H1 (cell line): ENCODE measurements at regions not wholly inside any gene's neighbourhood (a gene's known extent, or its start where the extent isn't known, plus 50 kb on each side); places are given as distances from the start of the nearest gene placed in this dataset.

Experiments
- CTCF ChIA-PET: fragments of 300-600 bp; sonication (Branson Sonifier 250); formaldehyde crosslinking; loops from one replicate; lab custom pipeline; 2021; ENCODE audit not compliant: partially characterized antibody; lab: Charles Lee
- POLR2A ChIA-PET: fragments of 300-600 bp; sonication (Branson Sonifier 250); formaldehyde crosslinking; loops from one replicate; lab custom pipeline; 2021; ENCODE audit warnings: inconsistent platforms; ENCODE audit not compliant: partially characterized antibody; lab: Charles Lee
- DNase-seq, 2 experiments: peaks; one replicate each; pipeline versions ENCODE4 v3.0.0 to v3.0.0-alpha.2; 2010 to 2022; ENCODE audit warnings: low spot score in 2 of 2, low read depth in 1 of 2, mixed read lengths in 1 of 2
- FAIRE-seq: peaks from 2 replicates; lab custom pipeline; 2011; peaks lifted over from hg19 to GRCh38; lab: Jason Lieb, UNC
- H2AFZ ChIP-seq: 2 replicates; pipeline ENCODE4 v1.8.1; 2012; ENCODE audit warnings: low read length, inconsistent platforms
- H2AK5ac ChIP-seq: 2 replicates; pipeline ENCODE4 v1.6.1; 2013; ENCODE audit warnings: low read depth, low read length
- H2BK120ac ChIP-seq: replicated peaks from 2 replicates; pipeline ENCODE3; 2013; ENCODE audit warnings: low read depth, low read length, inconsistent platforms
- H2BK12ac ChIP-seq: 2 replicates; pipeline ENCODE4 v1.6.1; 2013; ENCODE audit warnings: low read depth, low read length
- H2BK15ac ChIP-seq: 2 replicates; pipeline ENCODE4 v1.6.1; 2013; ENCODE audit warnings: low read length
- H2BK20ac ChIP-seq: 2 replicates; pipeline ENCODE4 v1.6.1; 2013; ENCODE audit warnings: low read length
- H2BK5ac ChIP-seq: 2 replicates; pipeline ENCODE4 v1.6.1; 2013; ENCODE audit warnings: low read depth, low read length
- H3K14ac ChIP-seq: 2 replicates; pipeline ENCODE4 v1.6.1; 2013; ENCODE audit warnings: inconsistent platforms; ENCODE audit not compliant: insufficient read length
- H3K18ac ChIP-seq: 2 replicates; pipeline ENCODE4 v1.6.1; 2013; ENCODE audit warnings: low read length; ENCODE audit errors: extremely low read depth
- H3K23ac ChIP-seq: 2 replicates; pipeline ENCODE4 v1.6.1; 2013; ENCODE audit warnings: inconsistent platforms; ENCODE audit not compliant: insufficient read length
- H3K23me2 ChIP-seq: 2 replicates; pipeline ENCODE4 v1.6.1; 2013; ENCODE audit warnings: low read depth, low read length
- H3K27ac ChIP-seq: 2 replicates; pipeline ENCODE4 v1.6.1; 2011; ENCODE audit warnings: low read depth, low read length, inconsistent platforms
- H3K27me3 ChIP-seq, 4 experiments: replicated peaks in 1 of 4; 1 replicate in 1 of 4; 2 replicates in 3 of 4; pipeline versions ENCODE4 v1.6.1 to v1.8.1; 2011 to 2013; ENCODE audit warnings: low read length in 3 of 4, mild to moderate bottlenecking in 3 of 4, inconsistent platforms in 2 of 4, mixed read lengths in 2 of 4, moderate library complexity in 1 of 4; ENCODE audit not compliant: control insufficient read depth in 3 of 4, insufficient read depth in 3 of 4; ENCODE audit errors: extremely low read depth in 1 of 4
- H3K36me3 ChIP-seq, 4 experiments: 2 replicates each; pipeline versions ENCODE4 v1.6.1 to v1.8.1; 2011 to 2013; ENCODE audit warnings: mild to moderate bottlenecking in 4 of 4, low read length in 3 of 4, moderate library complexity in 2 of 4, control low read depth in 1 of 4, inconsistent platforms in 1 of 4; ENCODE audit not compliant: insufficient read depth in 4 of 4, control insufficient read depth in 2 of 4
- H3K4ac ChIP-seq: replicated peaks from 2 replicates; pipeline ENCODE3; 2013; ENCODE audit warnings: low read length, low read depth, mixed read lengths, inconsistent platforms; ENCODE audit not compliant: insufficient read length
- H3K4me1 ChIP-seq, 4 experiments: replicated peaks in 1 of 4; 1 replicate in 1 of 4; 2 replicates in 3 of 4; pipeline versions ENCODE4 v1.6.1 to v1.8.1; 2011 to 2013; ENCODE audit warnings: low read length in 3 of 4, inconsistent platforms in 2 of 4, mixed read lengths in 1 of 4; ENCODE audit not compliant: insufficient read depth in 4 of 4, control insufficient read depth in 3 of 4
- H3K4me2 ChIP-seq, 2 experiments: 2 replicates each; pipeline versions ENCODE4 v1.6.1 to v1.8.1; 2011 to 2013; ENCODE audit warnings: low read depth in 2 of 2, low read length in 2 of 2, control low read depth in 1 of 2, inconsistent platforms in 1 of 2, mild to moderate bottlenecking in 1 of 2; ENCODE audit not compliant: insufficient read depth in 1 of 2
- H3K4me3 ChIP-seq, 4 experiments: fragments of 200-600, 300-600 bp in 1 of 4; sonication (generic), shearing (Covaris generic), sonication (Bioruptor Twin) in 1 of 4; 2 replicates each; pipeline versions ENCODE4 v1.5.1 to v1.8.1; 2011 to 2016; ENCODE audit warnings: low read length in 4 of 4, low read depth in 3 of 4, control low read depth in 2 of 4, inconsistent platforms in 2 of 4, mild to moderate bottlenecking in 2 of 4, mixed read lengths in 1 of 4, moderate library complexity in 1 of 4; ENCODE audit not compliant: insufficient read depth in 2 of 4; ENCODE audit errors: extremely low read depth in 1 of 4
- H3K56ac ChIP-seq: replicated peaks from 2 replicates; pipeline ENCODE3; 2013; ENCODE audit warnings: low read depth, mild to moderate bottlenecking, mixed read lengths, low read length, inconsistent platforms; ENCODE audit not compliant: insufficient read length
- H3K79me1 ChIP-seq: 2 replicates; pipeline ENCODE4 v1.6.1; 2013; ENCODE audit warnings: low read depth, low read length, control low read depth
- H3K79me2 ChIP-seq, 2 experiments: 2 replicates each; pipeline versions ENCODE4 v1.6.1 to v1.8.1; 2012 to 2013; ENCODE audit warnings: low read length in 2 of 2, mild to moderate bottlenecking in 2 of 2, inconsistent platforms in 1 of 2; ENCODE audit not compliant: insufficient read depth in 2 of 2, control insufficient read depth in 1 of 2
- H3K9ac ChIP-seq, 4 experiments: replicated peaks in 1 of 4; 1 replicate in 1 of 4; 2 replicates in 3 of 4; pipeline versions ENCODE4 v1.6.1 to v1.8.1; 2011 to 2013; ENCODE audit warnings: low read depth in 3 of 4, low read length in 3 of 4, control low read depth in 2 of 4, mild to moderate bottlenecking in 2 of 4, moderate library complexity in 2 of 4, inconsistent platforms in 1 of 4; ENCODE audit errors: extremely low read depth in 1 of 4
- H3K9me3 ChIP-seq, 2 experiments: 2 replicates each; pipeline versions ENCODE4 v1.6.1 to v1.8.1; 2012 to 2013; ENCODE audit warnings: mild to moderate bottlenecking in 2 of 2, moderate library complexity in 2 of 2, control low read depth in 1 of 2, inconsistent platforms in 1 of 2, low read depth in 1 of 2, low read length in 1 of 2, mixed read lengths in 1 of 2; ENCODE audit not compliant: insufficient read depth in 2 of 2
- H4K20me1 ChIP-seq, 2 experiments: replicated peaks in 1 of 2; 2 replicates each; pipeline versions ENCODE3 to v1.8.1; 2011 to 2013; ENCODE audit warnings: inconsistent platforms in 2 of 2, low read length in 2 of 2, mild to moderate bottlenecking in 1 of 2; ENCODE audit not compliant: insufficient read depth in 2 of 2, control insufficient read depth in 1 of 2
- H4K5ac ChIP-seq: 2 replicates; pipeline ENCODE4 v1.6.1; 2013; ENCODE audit warnings: low read length, low read depth, mixed read lengths, inconsistent platforms; ENCODE audit not compliant: insufficient read length
- H4K8ac ChIP-seq: 2 replicates; pipeline ENCODE4 v1.8.0; 2013; ENCODE audit warnings: mild to moderate bottlenecking, moderate library complexity, low read length, inconsistent platforms; ENCODE audit not compliant: insufficient read depth; ENCODE audit errors: extremely low read depth
- H4K91ac ChIP-seq: replicated peaks from 2 replicates; pipeline ENCODE3; 2013; ENCODE audit warnings: low read length, mixed read lengths, inconsistent platforms; ENCODE audit not compliant: insufficient read length
- CREB1 ChIP-seq: IDR thresholded peaks from 2 replicates; pipeline ENCODE4 v1.6.1; 2012; ENCODE audit warnings: inconsistent platforms
- EP300 ChIP-seq, 2 experiments: IDR thresholded peaks; 1 replicate in 1 of 2; 2 replicates in 1 of 2; pipeline ENCODE4 v1.6.1; 2011 to 2012; ENCODE audit warnings: low read depth in 2 of 2, low read length in 2 of 2, mild to moderate bottlenecking in 2 of 2, borderline replicate concordance in 1 of 2, inconsistent platforms in 1 of 2, moderate library complexity in 1 of 2
- EZH2 ChIP-seq: fragments of 200-600 bp; sonication (generic); IDR thresholded peaks from 2 replicates; pipeline ENCODE4 v1.7.1; 2012; ENCODE audit warnings: low read depth, mild to moderate bottlenecking, moderate library complexity, low read length, inconsistent platforms; ENCODE audit not compliant: severe bottlenecking
- GABPA ChIP-seq: IDR thresholded peaks from 2 replicates; pipeline ENCODE4 v1.6.1; 2011; ENCODE audit warnings: mild to moderate bottlenecking, low read length, moderate library complexity, borderline replicate concordance; ENCODE audit not compliant: insufficient read depth
- HDAC2 ChIP-seq, 2 experiments: fragments of 300-600 bp in 1 of 2; sonication (generic) in 1 of 2; IDR thresholded peaks; 2 replicates each; pipeline ENCODE4 v1.6.1; 2011 to 2012; ENCODE audit warnings: low read depth in 2 of 2, low read length in 2 of 2, mild to moderate bottlenecking in 2 of 2, moderate library complexity in 2 of 2, borderline replicate concordance in 1 of 2, inconsistent platforms in 1 of 2
- JUN ChIP-seq: IDR thresholded peaks from 2 replicates; pipeline ENCODE4 v1.6.1; 2011; ENCODE audit warnings: low read depth, mild to moderate bottlenecking, improper control_type of control experiment, low read length
- MAFK ChIP-seq: IDR thresholded peaks from 2 replicates; pipeline ENCODE4 v1.6.1; 2012; ENCODE audit warnings: low read depth, mild to moderate bottlenecking, improper control_type of control experiment, low read length
- NANOG ChIP-seq: IDR thresholded peaks from 2 replicates; pipeline ENCODE4 v1.6.1; 2011; ENCODE audit warnings: low read length, low read depth, mild to moderate bottlenecking, inconsistent platforms; ENCODE audit not compliant: insufficient read depth, poor library complexity, severe bottlenecking
- POU5F1 ChIP-seq: IDR thresholded peaks from 2 replicates; pipeline ENCODE4 v1.6.1; 2011; ENCODE audit warnings: low read depth, mild to moderate bottlenecking, low read length, moderate library complexity
- RAD21 ChIP-seq, 2 experiments: IDR thresholded peaks in 1 of 2; conservative IDR thresholded peaks in 1 of 2; 2 replicates each; pipeline ENCODE4 v1.6.1; 2011; ENCODE audit warnings: low read depth in 2 of 2, low read length in 2 of 2, improper control_type of control experiment in 1 of 2, inconsistent platforms in 1 of 2, mild to moderate bottlenecking in 1 of 2, moderate library complexity in 1 of 2
- RBBP5 ChIP-seq: IDR thresholded peaks from 2 replicates; pipeline ENCODE4 v1.7.1; 2012; ENCODE audit warnings: low read depth, mild to moderate bottlenecking, inconsistent platforms, low read length, moderate library complexity, borderline replicate concordance
- SIN3A ChIP-seq, 2 experiments: IDR thresholded peaks in 1 of 2; conservative IDR thresholded peaks in 1 of 2; 2 replicates each; pipeline ENCODE4 v1.6.1; 2011 to 2012; ENCODE audit warnings: low read length in 2 of 2, improper control_type of control experiment in 1 of 2, low read depth in 1 of 2, mild to moderate bottlenecking in 1 of 2
- SP4 ChIP-seq: IDR thresholded peaks from 2 replicates; pipeline ENCODE4 v1.6.1; 2012; ENCODE audit warnings: low read length, inconsistent platforms
- TBP ChIP-seq: IDR thresholded peaks from 2 replicates; pipeline ENCODE4 v1.6.1; 2011; ENCODE audit warnings: low read depth, low read length, improper control_type of control experiment
- WGBS, 2 experiments: shearing (Covaris generic) in 1 of 2; methylation state at CpG; one replicate each; pipeline versions ENCODE4 v1.1.6 to v1.1.7; 2013 to 2015; ENCODE audit warnings: low lambda C conversion rate in 2 of 2, mixed read lengths in 2 of 2, inconsistent platforms in 1 of 2, low coverage in 1 of 2, missing lambda C conversion rate in 1 of 2; ENCODE audit not compliant: insufficient replicate concordance in 2 of 2, insufficient coverage in 1 of 2, insufficient read length in 1 of 2; ENCODE audit errors: extremely low coverage in 1 of 2, missing lambda C conversion rate in 1 of 2; 5-methylcytosine and 5-hydroxymethylcytosine counted together

DNA sequence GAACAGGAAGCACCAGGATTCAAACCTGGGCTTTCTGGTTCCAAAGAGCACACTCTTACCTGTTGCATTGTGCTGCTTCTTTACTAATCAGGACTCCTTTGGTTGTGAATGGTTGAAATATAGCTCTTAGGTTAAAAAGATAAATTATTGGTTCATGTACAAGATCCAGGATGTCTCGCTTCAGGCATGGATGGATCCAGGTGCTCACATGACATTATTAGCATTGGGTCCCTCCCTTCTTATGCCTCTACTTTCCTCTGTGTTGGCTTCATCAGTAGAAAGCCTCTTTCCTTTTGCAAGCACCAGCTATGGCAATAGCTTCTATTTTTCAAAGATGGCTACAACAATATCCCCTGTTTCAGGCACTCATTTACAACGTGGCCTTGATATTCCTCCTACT is 217.7 kb upstream of the SULF2 start:
- Histone ChIP-seq H3K9ac (no peak overlapping the region), H4K20me1 (no peaks in the 10 kb centered on the region), H3K4me3 (no peak overlapping the region), H3K14ac (no peak overlapping the region), H2BK5ac (no peak overlapping the region), H3K27me3 (no peaks in the 10 kb centered on the region), H3K4me1 (peaks cover 0 to 10% (median 0%) of the 10 kb centered on the region in 4 experiments; a peak in 2 of 7 replicates), H2AFZ (no peak overlapping the region), H3K23me2 (no peaks in the 10 kb centered on the region), H4K8ac (no peak overlapping the region), H3K4me2 (no peak overlapping the region), H3K27ac (no peak overlapping the region), H4K5ac (no peak overlapping the region), H3K79me2 (no peaks in the 10 kb centered on the region), H2BK20ac (no peak overlapping the region), H3K9me3 (0 out of 4 replicates have a peak, but pooled peaks cover 0 to 1% of the 10 kb centered on the region in 2 experiments), H2BK15ac (no peak overlapping the region), H3K79me1 (no peaks in the 10 kb centered on the region), H3K18ac (no peak overlapping the region), H3K56ac (no peak overlapping the region), H3K23ac (no peak overlapping the region), H2AK5ac (no peak overlapping the region), H3K36me3 (no peaks in the 10 kb centered on the region), H2BK12ac (no peak overlapping the region), H3K4ac (no peak overlapping the region), H2BK120ac (no peak overlapping the region), H4K91ac (no peak overlapping the region)
- ChIA-PET POLR2A (no interaction called here), CTCF (interaction anchor here (1.2 kb wide), 1 partner anchor 148 kb away, joined by 3 read pairs; no protein-coding TSS in a partner anchor)
- no peak for DNase-seq
- WGBS, 2 experiments = 72% methylated on average over 2 of the region's 2 CpGs; no CpG with 5 or more reads in 1 of the 2 experiments
- FAIRE-seq = no peak
- TF ChIP-seq NANOG (no peak), RBBP5 (no peak), HDAC2 (IDR thresholded peaks at IDR 0.05; ENCODE audit: borderline replicate concordance in 1 of 2, low read depth in 2 of 2, low read length in 2 of 2) (no peak), SIN3A (conservative IDR thresholded peaks at IDR 0.05 in 1 of 2, IDR thresholded peaks at IDR 0.05 in 1 of 2; ENCODE audit: low read depth in 1 of 2, low read length in 2 of 2) (no peak), MAFK (no peak), GABPA (no peak), SP4 (no peak), EP300 (IDR thresholded peaks at IDR 0.05; ENCODE audit: borderline replicate concordance in 1 of 2, low read depth in 2 of 2, low read length in 2 of 2) (no peak), TBP (no peak), EZH2 (no peak), JUN (no peak), POU5F1 (no peak), RAD21 (IDR thresholded peaks at IDR 0.05 in 1 of 2, conservative IDR thresholded peaks at IDR 0.05 in 1 of 2; ENCODE audit: low read depth in 2 of 2, low read length in 2 of 2) (no peak), CREB1 (no peak)
